ENCODE measurements at regions not wholly inside any gene's neighbourhood (a gene's known extent, or its start where the extent isn't known, plus 50 kb on each side); places are given as distances from the start of the nearest gene placed in this dataset.

DNA sequence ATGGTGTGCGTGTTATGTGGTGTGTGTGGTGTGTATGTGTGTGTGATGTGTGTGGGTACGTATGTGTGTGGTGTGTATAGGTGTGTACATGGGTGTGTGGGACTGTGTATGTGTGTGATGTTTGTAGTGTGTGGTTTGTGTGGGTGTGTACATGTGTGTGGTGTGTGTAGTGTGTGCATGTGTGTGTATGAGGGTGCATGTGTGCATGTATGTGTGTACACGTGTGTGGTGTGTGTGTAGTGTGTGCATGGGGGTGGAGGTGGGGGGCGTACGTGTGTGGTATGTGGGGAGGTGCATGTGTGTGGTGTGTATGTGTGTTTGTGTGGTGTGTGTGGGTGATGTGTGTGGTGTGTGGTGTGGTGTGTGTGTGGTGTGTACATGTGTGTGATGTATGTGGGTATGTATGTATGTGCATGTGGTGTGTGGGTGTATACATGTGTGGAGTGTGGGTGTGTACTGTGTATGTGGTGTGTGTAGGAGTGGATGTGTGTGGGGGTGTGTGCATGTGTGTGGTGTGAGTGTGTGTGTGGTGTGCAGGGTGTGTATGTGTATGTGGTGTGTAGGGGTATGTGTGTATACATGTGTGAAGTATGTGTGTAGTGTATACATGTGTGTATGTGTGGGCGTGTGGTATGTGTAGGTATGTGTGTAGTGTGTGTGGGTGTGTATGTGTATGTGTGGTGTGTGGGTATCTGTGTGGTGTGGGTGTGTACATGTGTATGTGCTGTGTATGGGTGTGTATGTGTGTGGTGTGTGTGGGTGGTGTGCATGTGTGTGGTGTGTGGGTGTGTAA lies 119.8 kb upstream of the GSC start:
- no peaks in the 10 kb centered on the region for H3K4me1 ChIP-seq (ENCODE audit: control insufficient read depth, insufficient read depth, low read length)
- DNase-seq (ENCODE audit: low read depth, low spot score), result no peak
- H3K4me3 ChIP-seq, result no peak overlapping the region
- RAD21 ChIA-PET (ENCODE audit: unreplicated experiment), result no interaction called here
- WGBS (ENCODE audit: insufficient coverage, insufficient replicate concordance, low lambda C conversion rate, missing lambda C conversion rate), result 63% methylated on average over 6 of the region's 6 CpGs
- no peaks in the 10 kb centered on the region for H3K9me3 ChIP-seq (replicated peaks; ENCODE audit: control insufficient read depth, insufficient read depth, low read length)
- no peaks in the 10 kb centered on the region for H4K20me1 ChIP-seq (ENCODE audit: control insufficient read depth, insufficient read depth)
- intact Hi-C loops (cut with micrococcal nuclease; ENCODE audit: unreplicated experiment), result no loop called here
- H3K27ac ChIP-seq (ENCODE audit: control insufficient read depth, insufficient read depth), result no peak overlapping the region
- no peaks in the 10 kb centered on the region for H3K79me2 ChIP-seq (ENCODE audit: control insufficient read depth, insufficient read depth, low read length)
- in situ Hi-C loops (cut with MboI), result no loop called here
- SMC1A ChIA-PET (ENCODE audit: uncharacterized antibody, unreplicated experiment), result no interaction called here
- no peaks in the 10 kb centered on the region for H3K36me3 ChIP-seq (ENCODE audit: control insufficient read depth in 2 of 2, insufficient read depth in 2 of 2, low read length in 1 of 2)
- no peak overlapping the region for H2AFZ ChIP-seq (ENCODE audit: control insufficient read depth, low read depth, low read length)
- H3K27me3 ChIP-seq (replicated peaks in 1 of 2; ENCODE audit: control insufficient read depth in 2 of 2, insufficient read depth in 2 of 2, low read length in 1 of 2), result peaks cover 0 to 2% of the 10 kb centered on the region in 2 experiments; a peak in 2 of 4 replicates
- ATAC-seq, result no peak
- H3K4me2 ChIP-seq (ENCODE audit: control insufficient read depth, insufficient read depth), result no peak overlapping the region
- no peak for FAIRE-seq
- CTCF ChIA-PET, result no interaction called here
- no TSS peak for BruUV-seq (replicated peaks)
- POLR2A ChIA-PET, result interaction anchor here (0.7 kb wide), 1 partner anchor 525 kb away, joined by 3 read pairs; no protein-coding TSS in a partner anchor
- no peak overlapping the region for H3K9ac ChIP-seq (ENCODE audit: control insufficient read depth, insufficient read depth, low read length)
- TF ChIP-seq, protein P1, sequence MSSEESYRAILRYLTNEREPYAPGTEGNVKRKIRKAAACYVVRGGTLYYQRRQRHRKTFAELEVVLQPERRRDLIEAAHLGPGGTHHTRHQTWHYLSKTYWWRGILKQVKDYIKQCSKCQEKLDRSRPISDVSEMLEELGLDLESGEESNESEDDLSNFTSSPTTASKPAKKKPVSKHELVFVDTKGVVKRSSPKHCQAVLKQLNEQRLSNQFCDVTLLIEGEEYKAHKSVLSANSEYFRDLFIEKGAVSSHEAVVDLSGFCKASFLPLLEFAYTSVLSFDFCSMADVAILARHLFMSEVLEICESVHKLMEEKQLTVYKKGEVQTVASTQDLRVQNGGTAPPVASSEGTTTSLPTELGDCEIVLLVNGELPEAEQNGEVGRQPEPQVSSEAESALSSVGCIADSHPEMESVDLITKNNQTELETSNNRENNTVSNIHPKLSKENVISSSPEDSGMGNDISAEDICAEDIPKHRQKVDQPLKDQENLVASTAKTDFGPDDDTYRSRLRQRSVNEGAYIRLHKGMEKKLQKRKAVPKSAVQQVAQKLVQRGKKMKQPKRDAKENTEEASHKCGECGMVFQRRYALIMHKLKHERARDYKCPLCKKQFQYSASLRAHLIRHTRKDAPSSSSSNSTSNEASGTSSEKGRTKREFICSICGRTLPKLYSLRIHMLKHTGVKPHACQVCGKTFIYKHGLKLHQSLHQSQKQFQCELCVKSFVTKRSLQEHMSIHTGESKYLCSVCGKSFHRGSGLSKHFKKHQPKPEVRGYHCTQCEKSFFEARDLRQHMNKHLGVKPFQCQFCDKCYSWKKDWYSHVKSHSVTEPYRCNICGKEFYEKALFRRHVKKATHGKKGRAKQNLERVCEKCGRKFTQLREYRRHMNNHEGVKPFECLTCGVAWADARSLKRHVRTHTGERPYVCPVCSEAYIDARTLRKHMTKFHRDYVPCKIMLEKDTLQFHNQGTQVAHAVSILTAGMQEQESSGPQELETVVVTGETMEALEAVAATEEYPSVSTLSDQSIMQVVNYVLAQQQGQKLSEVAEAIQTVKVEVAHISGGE (CRISPR knock-in tag; IDR thresholded peaks at IDR 0.05), result no peak
- TF ChIP-seq, protein P2, sequence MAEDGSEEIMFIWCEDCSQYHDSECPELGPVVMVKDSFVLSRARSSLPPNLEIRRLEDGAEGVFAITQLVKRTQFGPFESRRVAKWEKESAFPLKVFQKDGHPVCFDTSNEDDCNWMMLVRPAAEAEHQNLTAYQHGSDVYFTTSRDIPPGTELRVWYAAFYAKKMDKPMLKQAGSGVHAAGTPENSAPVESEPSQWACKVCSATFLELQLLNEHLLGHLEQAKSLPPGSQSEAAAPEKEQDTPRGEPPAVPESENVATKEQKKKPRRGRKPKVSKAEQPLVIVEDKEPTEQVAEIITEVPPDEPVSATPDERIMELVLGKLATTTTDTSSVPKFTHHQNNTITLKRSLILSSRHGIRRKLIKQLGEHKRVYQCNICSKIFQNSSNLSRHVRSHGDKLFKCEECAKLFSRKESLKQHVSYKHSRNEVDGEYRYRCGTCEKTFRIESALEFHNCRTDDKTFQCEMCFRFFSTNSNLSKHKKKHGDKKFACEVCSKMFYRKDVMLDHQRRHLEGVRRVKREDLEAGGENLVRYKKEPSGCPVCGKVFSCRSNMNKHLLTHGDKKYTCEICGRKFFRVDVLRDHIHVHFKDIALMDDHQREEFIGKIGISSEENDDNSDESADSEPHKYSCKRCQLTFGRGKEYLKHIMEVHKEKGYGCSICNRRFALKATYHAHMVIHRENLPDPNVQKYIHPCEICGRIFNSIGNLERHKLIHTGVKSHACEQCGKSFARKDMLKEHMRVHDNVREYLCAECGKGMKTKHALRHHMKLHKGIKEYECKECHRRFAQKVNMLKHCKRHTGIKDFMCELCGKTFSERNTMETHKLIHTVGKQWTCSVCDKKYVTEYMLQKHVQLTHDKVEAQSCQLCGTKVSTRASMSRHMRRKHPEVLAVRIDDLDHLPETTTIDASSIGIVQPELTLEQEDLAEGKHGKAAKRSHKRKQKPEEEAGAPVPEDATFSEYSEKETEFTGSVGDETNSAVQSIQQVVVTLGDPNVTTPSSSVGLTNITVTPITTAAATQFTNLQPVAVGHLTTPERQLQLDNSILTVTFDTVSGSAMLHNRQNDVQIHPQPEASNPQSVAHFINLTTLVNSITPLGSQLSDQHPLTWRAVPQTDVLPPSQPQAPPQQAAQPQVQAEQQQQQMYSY (CRISPR knock-in tag; IDR thresholded peaks at IDR 0.05), result no peak
- TF ChIP-seq, protein P3, sequence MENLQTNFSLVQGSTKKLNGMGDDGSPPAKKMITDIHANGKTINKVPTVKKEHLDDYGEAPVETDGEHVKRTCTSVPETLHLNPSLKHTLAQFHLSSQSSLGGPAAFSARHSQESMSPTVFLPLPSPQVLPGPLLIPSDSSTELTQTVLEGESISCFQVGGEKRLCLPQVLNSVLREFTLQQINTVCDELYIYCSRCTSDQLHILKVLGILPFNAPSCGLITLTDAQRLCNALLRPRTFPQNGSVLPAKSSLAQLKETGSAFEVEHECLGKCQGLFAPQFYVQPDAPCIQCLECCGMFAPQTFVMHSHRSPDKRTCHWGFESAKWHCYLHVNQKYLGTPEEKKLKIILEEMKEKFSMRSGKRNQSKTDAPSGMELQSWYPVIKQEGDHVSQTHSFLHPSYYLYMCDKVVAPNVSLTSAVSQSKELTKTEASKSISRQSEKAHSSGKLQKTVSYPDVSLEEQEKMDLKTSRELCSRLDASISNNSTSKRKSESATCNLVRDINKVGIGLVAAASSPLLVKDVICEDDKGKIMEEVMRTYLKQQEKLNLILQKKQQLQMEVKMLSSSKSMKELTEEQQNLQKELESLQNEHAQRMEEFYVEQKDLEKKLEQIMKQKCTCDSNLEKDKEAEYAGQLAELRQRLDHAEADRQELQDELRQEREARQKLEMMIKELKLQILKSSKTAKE (IDR thresholded peaks at IDR 0.05; ENCODE audit: low read depth, poor library complexity, severe bottlenecking), result no peak
- TF ChIP-seq RAD21 (IDR thresholded peaks at IDR 0.05; ENCODE audit: insufficient read depth, low read depth, low read length), result no peak
- TF ChIP-seq MYB (IDR thresholded peaks at IDR 0.05; ENCODE audit: borderline replicate concordance, low read depth, low read length), result no peak
- TF ChIP-seq YBX1 (IDR thresholded peaks at IDR 0.05), result no peak
- TF ChIP-seq TAF1 (IDR thresholded peaks at IDR 0.05; ENCODE audit: borderline replicate concordance, low read depth, low read length), result no peak
- TF ChIP-seq, protein P4, sequence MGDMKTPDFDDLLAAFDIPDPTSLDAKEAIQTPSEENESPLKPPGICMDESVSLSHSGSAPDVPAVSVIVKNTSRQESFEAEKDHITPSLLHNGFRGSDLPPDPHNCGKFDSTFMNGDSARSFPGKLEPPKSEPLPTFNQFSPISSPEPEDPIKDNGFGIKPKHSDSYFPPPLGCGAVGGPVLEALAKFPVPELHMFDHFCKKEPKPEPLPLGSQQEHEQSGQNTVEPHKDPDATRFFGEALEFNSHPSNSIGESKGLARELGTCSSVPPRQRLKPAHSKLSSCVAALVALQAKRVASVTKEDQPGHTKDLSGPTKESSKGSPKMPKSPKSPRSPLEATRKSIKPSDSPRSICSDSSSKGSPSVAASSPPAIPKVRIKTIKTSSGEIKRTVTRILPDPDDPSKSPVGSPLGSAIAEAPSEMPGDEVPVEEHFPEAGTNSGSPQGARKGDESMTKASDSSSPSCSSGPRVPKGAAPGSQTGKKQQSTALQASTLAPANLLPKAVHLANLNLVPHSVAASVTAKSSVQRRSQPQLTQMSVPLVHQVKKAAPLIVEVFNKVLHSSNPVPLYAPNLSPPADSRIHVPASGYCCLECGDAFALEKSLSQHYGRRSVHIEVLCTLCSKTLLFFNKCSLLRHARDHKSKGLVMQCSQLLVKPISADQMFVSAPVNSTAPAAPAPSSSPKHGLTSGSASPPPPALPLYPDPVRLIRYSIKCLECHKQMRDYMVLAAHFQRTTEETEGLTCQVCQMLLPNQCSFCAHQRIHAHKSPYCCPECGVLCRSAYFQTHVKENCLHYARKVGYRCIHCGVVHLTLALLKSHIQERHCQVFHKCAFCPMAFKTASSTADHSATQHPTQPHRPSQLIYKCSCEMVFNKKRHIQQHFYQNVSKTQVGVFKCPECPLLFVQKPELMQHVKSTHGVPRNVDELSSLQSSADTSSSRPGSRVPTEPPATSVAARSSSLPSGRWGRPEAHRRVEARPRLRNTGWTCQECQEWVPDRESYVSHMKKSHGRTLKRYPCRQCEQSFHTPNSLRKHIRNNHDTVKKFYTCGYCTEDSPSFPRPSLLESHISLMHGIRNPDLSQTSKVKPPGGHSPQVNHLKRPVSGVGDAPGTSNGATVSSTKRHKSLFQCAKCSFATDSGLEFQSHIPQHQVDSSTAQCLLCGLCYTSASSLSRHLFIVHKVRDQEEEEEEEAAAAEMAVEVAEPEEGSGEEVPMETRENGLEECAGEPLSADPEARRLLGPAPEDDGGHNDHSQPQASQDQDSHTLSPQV (IDR thresholded peaks at IDR 0.05), result no peak

Measured in GM12878 (cell line).